Astrocyte (in vitro differentiated cells and primary cell): ENCODE measurements at regions not wholly inside any gene's neighbourhood (a gene's known extent, or its start where the extent isn't known, plus 50 kb on each side); places are given as distances from the start of the nearest gene placed in this dataset.

ENCODE experiments used
- DNase-seq: peaks from one replicate; pipeline ENCODE4 v3.0.0-alpha.2; 2010; ENCODE audit warnings: low read depth
- FAIRE-seq: peaks from 2 replicates; lab custom pipeline; 2011; peaks lifted over from hg19 to GRCh38; lab: Jason Lieb, UNC
- H2AFZ ChIP-seq: 2 replicates; pipeline ENCODE4 v1.6.0; 2012; ENCODE audit warnings: low read depth, low read length, inconsistent platforms
- H3K27ac ChIP-seq: 2 replicates; pipeline ENCODE4 v1.5.1; 2011; ENCODE audit warnings: low read depth, low read length, inconsistent platforms
- H3K27me3 ChIP-seq: 2 replicates; pipeline ENCODE4 v1.6.0; 2011; ENCODE audit warnings: low read length, inconsistent platforms; ENCODE audit not compliant: insufficient read depth
- H3K36me3 ChIP-seq: 2 replicates; pipeline ENCODE4 v1.5.1; 2011; ENCODE audit warnings: low read length, inconsistent platforms; ENCODE audit not compliant: insufficient read depth
- H3K4me1 ChIP-seq: 2 replicates; pipeline ENCODE4 v1.5.1; 2011; ENCODE audit warnings: low read length, inconsistent platforms; ENCODE audit not compliant: insufficient read depth
- H3K4me2 ChIP-seq: 2 replicates; pipeline ENCODE4 v1.6.0; 2012; ENCODE audit warnings: low read length, inconsistent platforms
- H3K4me3 ChIP-seq: 2 replicates; pipeline ENCODE4 v1.5.1; 2011; ENCODE audit warnings: low read depth, mild to moderate bottlenecking, low read length, inconsistent platforms; ENCODE audit not compliant: insufficient read depth
- H3K79me2 ChIP-seq: 2 replicates; pipeline ENCODE4 v1.6.0; 2012; ENCODE audit warnings: mild to moderate bottlenecking, low read length, inconsistent platforms; ENCODE audit not compliant: insufficient read depth
- H3K9ac ChIP-seq: 2 replicates; pipeline ENCODE4 v1.6.0; 2012; ENCODE audit warnings: mild to moderate bottlenecking, low read length, inconsistent platforms
- H3K9me3 ChIP-seq: 2 replicates; pipeline ENCODE4 v1.5.1; 2012; ENCODE audit warnings: low read depth, mild to moderate bottlenecking, low read length, inconsistent platforms; ENCODE audit not compliant: insufficient read depth
- H4K20me1 ChIP-seq: 2 replicates; pipeline ENCODE4 v1.6.0; 2012; ENCODE audit warnings: low read length, inconsistent platforms; ENCODE audit not compliant: insufficient read depth
- H3K27ac Mint-ChIP-seq: one replicate; pipeline ENCODE4 v1.8.0; 2021; ENCODE audit warnings: mild to moderate bottlenecking, mixed read lengths; ENCODE audit not compliant: unreplicated experiment
- H3K27me3 Mint-ChIP-seq: one replicate; pipeline ENCODE4 v1.8.0; 2021; ENCODE audit warnings: low read depth, mixed read lengths; ENCODE audit not compliant: unreplicated experiment
- H3K36me3 Mint-ChIP-seq: one replicate; pipeline ENCODE4 v1.8.0; 2021; ENCODE audit warnings: low read depth, mixed read lengths; ENCODE audit not compliant: unreplicated experiment
- H3K4me1 Mint-ChIP-seq: one replicate; pipeline ENCODE4 v1.8.0; 2021; ENCODE audit warnings: low read depth, mixed read lengths; ENCODE audit not compliant: unreplicated experiment
- H3K4me3 Mint-ChIP-seq: one replicate; pipeline ENCODE4 v1.8.0; 2021; ENCODE audit warnings: mild to moderate bottlenecking, moderate library complexity, mixed read lengths; ENCODE audit not compliant: unreplicated experiment
- H3K9me3 Mint-ChIP-seq: one replicate; pipeline ENCODE4 v1.8.0; 2021; ENCODE audit warnings: mild to moderate bottlenecking, mixed read lengths; ENCODE audit not compliant: unreplicated experiment
- EZH2 ChIP-seq: IDR thresholded peaks from 2 replicates; pipeline ENCODE4 v1.6.1; 2012; ENCODE audit warnings: mild to moderate bottlenecking, low read length, inconsistent platforms; ENCODE audit not compliant: insufficient read depth
- TF ChIP-seq, protein P1 (sequence below): IDR thresholded peaks from 2 replicates; pipeline ENCODE4 v1.5.1; 2011; ENCODE audit warnings: low read depth, mild to moderate bottlenecking, inconsistent platforms, low read length, moderate library complexity; ENCODE audit not compliant: insufficient read depth

DNA sequence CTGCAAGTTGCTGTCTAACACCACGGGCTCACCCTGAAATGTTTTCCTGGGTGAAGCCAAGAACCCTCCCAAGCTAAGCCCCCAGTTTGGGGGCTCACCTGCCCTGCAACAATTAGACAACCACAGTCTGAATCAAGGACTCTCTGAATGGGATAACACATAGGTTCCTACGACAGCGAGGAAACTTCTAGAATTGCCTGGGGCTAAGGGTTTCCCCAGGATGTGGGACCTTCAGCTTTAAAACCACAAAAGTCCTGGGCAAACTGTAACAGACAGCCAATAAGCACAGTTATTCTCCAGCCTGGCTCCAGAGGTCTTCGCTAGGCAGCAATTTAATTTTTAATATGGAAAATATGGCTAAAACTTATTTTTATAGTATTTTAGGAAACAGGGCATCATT, 162.6 kb downstream of the PRKX start:
- Histone ChIP-seq H3K4me1 (peaks cover 3% of the 10 kb centered on the region), H3K9ac (no peak overlapping the region), H3K4me2 (no peak overlapping the region), H2AFZ (no peak overlapping the region), H3K36me3 (no peaks in the 10 kb centered on the region), H3K79me2 (no peaks in the 10 kb centered on the region), H3K27ac (no peak overlapping the region), H3K4me3 (no peak overlapping the region), H3K27me3 (no peaks in the 10 kb centered on the region), H4K20me1 (no peaks in the 10 kb centered on the region), H3K9me3 (no peaks in the 10 kb centered on the region)
- DNase-seq: no peak
- H3K27ac Mint-ChIP-seq: no peak overlapping the region
- H3K4me3 Mint-ChIP-seq: no peak overlapping the region
- H3K36me3 Mint-ChIP-seq: no peaks in the 10 kb centered on the region
- no peaks in the 10 kb centered on the region for H3K9me3 Mint-ChIP-seq
- H3K4me1 Mint-ChIP-seq: no peaks in the 10 kb centered on the region
- TF ChIP-seq, protein P1, sequence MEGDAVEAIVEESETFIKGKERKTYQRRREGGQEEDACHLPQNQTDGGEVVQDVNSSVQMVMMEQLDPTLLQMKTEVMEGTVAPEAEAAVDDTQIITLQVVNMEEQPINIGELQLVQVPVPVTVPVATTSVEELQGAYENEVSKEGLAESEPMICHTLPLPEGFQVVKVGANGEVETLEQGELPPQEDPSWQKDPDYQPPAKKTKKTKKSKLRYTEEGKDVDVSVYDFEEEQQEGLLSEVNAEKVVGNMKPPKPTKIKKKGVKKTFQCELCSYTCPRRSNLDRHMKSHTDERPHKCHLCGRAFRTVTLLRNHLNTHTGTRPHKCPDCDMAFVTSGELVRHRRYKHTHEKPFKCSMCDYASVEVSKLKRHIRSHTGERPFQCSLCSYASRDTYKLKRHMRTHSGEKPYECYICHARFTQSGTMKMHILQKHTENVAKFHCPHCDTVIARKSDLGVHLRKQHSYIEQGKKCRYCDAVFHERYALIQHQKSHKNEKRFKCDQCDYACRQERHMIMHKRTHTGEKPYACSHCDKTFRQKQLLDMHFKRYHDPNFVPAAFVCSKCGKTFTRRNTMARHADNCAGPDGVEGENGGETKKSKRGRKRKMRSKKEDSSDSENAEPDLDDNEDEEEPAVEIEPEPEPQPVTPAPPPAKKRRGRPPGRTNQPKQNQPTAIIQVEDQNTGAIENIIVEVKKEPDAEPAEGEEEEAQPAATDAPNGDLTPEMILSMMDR: no peak
- TF ChIP-seq EZH2: no peak
- H3K27me3 Mint-ChIP-seq: no peaks in the 10 kb centered on the region
- FAIRE-seq: no peak

DNA sequence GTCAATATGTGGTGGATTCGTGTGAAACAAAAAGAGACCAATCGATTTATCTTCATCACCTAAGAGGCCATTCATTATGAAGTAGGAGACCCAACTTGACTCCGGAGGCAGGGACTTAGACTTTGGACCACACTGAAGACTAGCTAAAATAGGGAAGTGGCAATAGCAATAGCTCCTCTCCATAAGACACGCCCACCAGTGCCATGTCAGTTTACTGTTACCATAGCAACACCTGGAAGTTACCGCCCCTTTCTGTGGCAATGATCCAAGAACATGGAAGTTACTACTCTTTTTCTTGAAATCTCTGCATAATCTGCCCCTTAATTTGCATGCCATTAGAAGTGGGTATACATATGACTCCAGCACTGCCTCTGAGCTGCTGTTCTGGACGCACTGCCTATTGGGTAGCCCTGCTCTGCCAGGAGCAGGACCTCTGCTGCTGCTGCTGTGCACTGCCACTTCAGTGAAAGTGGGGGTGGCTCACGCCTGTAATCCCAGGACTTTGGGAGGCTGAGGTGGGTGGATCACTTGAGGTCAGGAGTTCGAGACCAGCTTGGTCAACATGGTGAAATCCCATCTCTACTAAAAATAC, 163.2 kb downstream of the PRKX start:
- Histone ChIP-seq H3K36me3 (no peaks in the 10 kb centered on the region), H3K79me2 (no peaks in the 10 kb centered on the region), H3K4me1 (peaks cover 3% of the 10 kb centered on the region), H3K9ac (no peak overlapping the region), H3K4me3 (no peak overlapping the region), H3K4me2 (no peak overlapping the region), H3K27ac (no peak overlapping the region), H4K20me1 (no peaks in the 10 kb centered on the region), H3K27me3 (no peaks in the 10 kb centered on the region), H2AFZ (no peak overlapping the region), H3K9me3 (no peaks in the 10 kb centered on the region)
- DNase-seq (no peak), FAIRE-seq (no peak)
- Mint-ChIP-seq H3K4me1 (no peaks in the 10 kb centered on the region), H3K9me3 (no peaks in the 10 kb centered on the region), H3K4me3 (no peak overlapping the region), H3K27ac (no peak overlapping the region), H3K36me3 (no peaks in the 10 kb centered on the region), H3K27me3 (no peaks in the 10 kb centered on the region)
- TF ChIP-seq EZH2: no peak
- TF ChIP-seq, protein P1: no peak

DNA sequence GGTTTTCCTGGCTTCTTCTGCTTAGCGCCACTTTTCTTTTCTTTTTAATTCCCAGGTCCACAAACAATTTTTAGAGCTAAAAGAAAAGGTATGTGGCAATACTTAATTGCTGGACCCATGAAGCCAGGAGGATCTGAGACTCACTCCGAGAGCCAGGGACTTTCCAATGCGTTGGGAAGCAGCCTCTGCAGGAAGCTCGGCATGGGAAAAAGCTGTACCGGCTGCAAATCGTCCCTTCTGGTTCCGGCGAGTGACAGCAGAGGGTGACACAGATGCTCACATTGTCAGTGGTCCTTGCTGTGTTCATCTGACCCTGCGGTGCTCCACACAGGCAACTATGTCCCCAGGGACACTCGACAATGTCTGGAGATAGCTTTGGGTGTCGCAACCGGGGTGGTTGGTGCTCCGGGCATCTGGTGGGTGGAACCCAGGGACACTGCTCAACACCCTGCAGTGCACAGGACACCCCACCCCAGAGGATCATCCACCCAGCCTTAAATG, 164.0 kb downstream of the PRKX start:
- Mint-ChIP-seq H3K27me3 (no peaks in the 10 kb centered on the region), H3K4me3 (no peak overlapping the region), H3K4me1 (no peaks in the 10 kb centered on the region), H3K9me3 (no peaks in the 10 kb centered on the region), H3K36me3 (no peaks in the 10 kb centered on the region), H3K27ac (no peak overlapping the region)
- Histone ChIP-seq H3K27me3 (no peaks in the 10 kb centered on the region), H4K20me1 (no peaks in the 10 kb centered on the region), H3K36me3 (no peaks in the 10 kb centered on the region), H2AFZ (peak overlapping the region; percentile 17), H3K9ac (peak overlapping the region; percentile 61), H3K79me2 (no peaks in the 10 kb centered on the region), H3K4me2 (peak overlapping the region; percentile 82), H3K4me1 (peaks cover 3% of the 10 kb centered on the region), H3K4me3 (peak overlapping the region; percentile 56), H3K9me3 (no peaks in the 10 kb centered on the region), H3K27ac (no peak overlapping the region)
- DNase-seq (no peak), FAIRE-seq (peak; percentile 73)
- TF ChIP-seq, protein P1: no peak
- no peak for TF ChIP-seq EZH2
